Right atrium auricular region (tissue), 2 donors: ENCODE measurements at regions not wholly inside any gene's neighbourhood (a gene's known extent, or its start where the extent isn't known, plus 50 kb on each side); places are given as distances from the start of the nearest gene placed in this dataset.
"Not testable (repeated sequence)": the region's sequence is repeated elsewhere in the genome, so short reads cannot be mapped to it uniquely, and the experiment has no call there.

Source experiments
- DNase-seq: peaks from one replicate; pipeline ENCODE4 v3.0.0-alpha.2; 2019; ENCODE audit warnings: low spot score
- H3K27ac ChIP-seq, 2 donors: fragments of 200-600 bp; sonication (generic); 1 replicate in 1 of 2; 2 replicates in 1 of 2; pipeline ENCODE4 v1.5.1; 2016 to 2019
- H3K27me3 ChIP-seq, 2 donors: fragments of 200-600 bp; sonication (generic); one replicate each; pipeline versions ENCODE4 v1.5.1 to v1.6.0; 2017 to 2019
- H3K36me3 ChIP-seq: fragments of 200-600 bp; sonication (generic); one replicate; pipeline ENCODE4 v1.5.1; 2016
- H3K4me1 ChIP-seq, 2 donors: fragments of 200-600 bp; sonication (generic); one replicate each; pipeline versions ENCODE4 v1.5.1 to v1.6.0; 2017 to 2019
- H3K4me3 ChIP-seq, 2 donors: fragments of 200-600 bp; sonication (generic); 1 replicate in 1 of 2; 2 replicates in 1 of 2; pipeline ENCODE4 v1.5.1; 2017 to 2019; ENCODE audit warnings: mild to moderate bottlenecking in 1 of 2, moderate library complexity in 1 of 2
- H3K9me3 ChIP-seq, 2 donors: fragments of 200-600 bp; sonication (generic); one replicate each; pipeline ENCODE4 v1.5.1; 2019
- CTCF ChIP-seq, 2 donors: fragments of 200-600 bp; sonication (generic); IDR thresholded peaks; one replicate each; pipeline ENCODE4 v1.5.1; 2019; ENCODE audit warnings: antibody characterized with exemption in 2 of 2

GRCh38 chr5:60470881-60471280, 229.1 kb downstream of the DEPDC1B start:
- Histone ChIP-seq H3K36me3 (no peaks in the 10 kb centered on the region), H3K4me1 (no peaks in the 10 kb centered on the region), H3K27me3 (no peaks in the 10 kb centered on the region), H3K27ac (no peak overlapping the region), H3K4me3 (no peak overlapping the region), H3K9me3 (peaks cover 0 to 12% of the 10 kb centered on the region in 2 donors)
- no peak for DNase-seq
- no peak for TF ChIP-seq CTCF (IDR thresholded peaks at IDR 0.05)

DNA sequence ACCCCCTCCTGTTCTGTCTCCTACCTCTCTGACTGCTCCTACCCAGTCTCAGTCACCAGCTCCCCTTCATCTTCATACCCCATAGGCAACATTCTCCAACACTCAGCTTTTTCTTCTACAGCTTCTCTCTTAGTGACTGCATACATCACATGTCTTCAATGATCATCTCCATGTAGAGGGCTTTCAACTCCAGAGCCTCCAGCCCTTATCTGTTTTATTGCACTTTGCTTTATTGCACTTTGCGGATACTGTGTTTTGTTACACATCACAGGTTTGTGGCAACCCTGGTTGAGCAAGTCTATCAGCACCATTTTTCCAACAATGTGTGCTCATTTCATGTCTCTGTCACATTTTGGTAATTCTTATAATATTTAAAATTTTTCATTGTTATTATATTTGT, 230.7 kb downstream of the DEPDC1B start:
- no peaks in the 10 kb centered on the region for H3K27me3 ChIP-seq
- no peak overlapping the region for H3K27ac ChIP-seq
- TF ChIP-seq CTCF (IDR thresholded peaks at IDR 0.05) = no peak
- DNase-seq = no peak
- no peaks in the 10 kb centered on the region for H3K4me1 ChIP-seq
- H3K4me3 ChIP-seq = no peak overlapping the region
- no peaks in the 10 kb centered on the region for H3K36me3 ChIP-seq
- H3K9me3 ChIP-seq = peaks cover 0 to 12% of the 10 kb centered on the region in 2 donors

DNA sequence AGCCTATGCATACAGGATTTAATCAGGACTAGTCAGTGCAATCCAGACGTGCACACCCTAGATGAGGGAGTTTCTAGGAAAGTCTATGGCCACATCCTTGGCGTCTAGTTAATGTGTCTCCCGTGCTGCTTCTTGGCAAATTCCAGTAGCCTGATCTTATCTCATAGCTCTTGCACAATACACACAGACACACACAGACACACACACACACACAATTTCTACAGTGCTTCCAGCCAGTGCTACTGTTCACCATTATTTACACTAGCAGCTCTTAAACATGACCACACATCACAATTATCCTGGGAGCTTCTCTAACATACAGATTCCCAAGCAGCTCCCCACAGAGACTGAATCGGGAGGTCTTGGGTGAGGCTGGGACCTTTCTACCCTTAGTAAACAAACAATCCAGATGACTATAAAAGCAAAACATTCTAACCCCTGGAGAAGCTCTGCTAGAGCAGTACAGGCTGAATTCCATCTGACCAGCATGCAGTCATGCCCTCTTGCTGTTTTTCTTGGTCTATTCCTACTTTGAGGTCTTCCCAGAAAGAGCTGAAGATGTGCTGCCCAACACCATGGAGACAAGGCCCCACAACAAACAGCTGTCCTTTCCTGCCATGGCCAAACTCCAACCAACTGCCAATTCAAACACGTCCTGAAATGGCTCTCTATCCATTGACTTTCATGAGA, 236.6 kb downstream of the DEPDC1B start:
- no peak overlapping the region for H3K27ac ChIP-seq
- no peaks in the 10 kb centered on the region for H3K36me3 ChIP-seq
- no peak for DNase-seq
- no peaks in the 10 kb centered on the region for H3K27me3 ChIP-seq
- no peak for TF ChIP-seq CTCF (IDR thresholded peaks at IDR 0.05)
- H3K9me3 ChIP-seq = no peaks in the 10 kb centered on the region
- H3K4me1 ChIP-seq = no peaks in the 10 kb centered on the region
- no peak overlapping the region for H3K4me3 ChIP-seq

DNA sequence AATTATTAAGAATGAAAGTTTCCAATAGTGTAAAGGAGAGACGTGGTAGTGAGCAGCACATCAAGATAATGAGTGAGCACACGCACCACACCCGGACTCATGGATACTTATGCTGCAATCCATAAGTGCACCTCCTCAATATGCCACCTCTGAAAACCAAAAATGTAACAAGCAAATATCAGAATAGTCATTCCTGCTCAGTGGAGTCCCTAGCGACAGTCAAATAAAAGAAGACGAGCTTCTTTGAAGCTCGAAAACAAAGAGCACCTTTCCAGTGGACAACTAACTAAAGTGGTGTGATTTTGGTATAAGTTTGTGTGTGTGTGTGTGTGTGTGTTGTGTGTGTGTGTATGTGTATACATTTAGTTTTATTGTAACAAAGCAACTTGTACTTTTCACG, 241.3 kb downstream of the DEPDC1B start:
- Histone ChIP-seq H3K9me3 (no peaks in the 10 kb centered on the region), H3K4me1 (no peaks in the 10 kb centered on the region), H3K27me3 (no peaks in the 10 kb centered on the region), H3K4me3 (no peak overlapping the region), H3K36me3 (no peaks in the 10 kb centered on the region), H3K27ac (no peak overlapping the region)
- no peak for TF ChIP-seq CTCF (IDR thresholded peaks at IDR 0.05)
- no peak for DNase-seq

DNA sequence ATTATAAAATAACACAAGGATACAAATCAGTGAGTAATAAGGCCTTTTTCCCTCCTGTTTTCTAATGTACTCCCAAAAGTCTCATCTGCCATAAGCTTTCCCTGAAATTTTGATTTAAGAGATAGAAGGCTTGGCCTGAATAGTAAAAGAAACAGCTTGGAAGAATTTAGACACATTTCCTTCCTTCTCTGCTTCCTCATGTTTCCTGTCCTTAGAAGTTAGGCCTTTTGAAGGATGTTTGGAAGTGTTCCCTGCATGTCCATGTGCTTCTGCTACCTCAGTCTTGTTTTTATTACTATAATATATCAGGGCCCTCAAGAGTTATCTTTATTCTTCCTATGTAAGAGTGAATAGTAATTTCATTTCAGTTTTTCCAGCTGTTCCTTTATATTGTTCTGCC, 242.7 kb downstream of the DEPDC1B start:
- TF ChIP-seq CTCF (IDR thresholded peaks at IDR 0.05) = no peak
- no peaks in the 10 kb centered on the region for H3K4me1 ChIP-seq
- H3K4me3 ChIP-seq = no peak overlapping the region
- no peaks in the 10 kb centered on the region for H3K36me3 ChIP-seq
- no peaks in the 10 kb centered on the region for H3K9me3 ChIP-seq
- no peak overlapping the region for H3K27ac ChIP-seq
- H3K27me3 ChIP-seq = no peaks in the 10 kb centered on the region
- DNase-seq = no peak

DNA sequence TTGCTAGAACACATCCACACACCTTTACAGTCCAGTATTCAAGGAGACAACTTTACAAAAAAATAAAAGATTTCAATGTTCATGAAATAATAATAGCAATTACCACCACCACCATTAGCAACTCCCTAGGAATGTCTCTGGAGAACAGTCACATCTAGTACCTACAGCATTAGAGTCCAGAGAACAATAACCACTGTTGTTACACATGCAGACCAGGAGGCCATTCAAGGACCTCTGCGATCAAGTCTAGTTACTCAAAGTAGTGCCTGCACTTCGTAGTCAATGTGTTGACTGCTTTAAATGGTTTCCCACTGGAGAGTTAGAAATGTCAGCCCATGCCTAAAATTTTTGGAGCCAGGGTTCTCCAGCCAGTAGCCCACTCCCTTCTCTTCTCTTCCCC, 244.4 kb downstream of the DEPDC1B start:
- H3K4me3 ChIP-seq = no peak overlapping the region
- H3K9me3 ChIP-seq = no peaks in the 10 kb centered on the region
- no peak for TF ChIP-seq CTCF (IDR thresholded peaks at IDR 0.05)
- no peak overlapping the region for H3K27ac ChIP-seq
- no peaks in the 10 kb centered on the region for H3K36me3 ChIP-seq
- H3K4me1 ChIP-seq = no peaks in the 10 kb centered on the region
- no peak for DNase-seq
- no peaks in the 10 kb centered on the region for H3K27me3 ChIP-seq

- H3K27ac ChIP-seq, H3K27me3 ChIP-seq, DNase-seq, H3K4me3 ChIP-seq, H3K4me1 ChIP-seq, H3K9me3 ChIP-seq, H3K36me3 ChIP-seq: not testable (repeated sequence)
These were observed 245.7 kb downstream of the DEPDC1B start for GRCh38 chr5:60454277-60454676.
